Mesenchymal stem cell (in vitro differentiated cells and primary cell): ENCODE measurements at regions not wholly inside any gene's neighbourhood (a gene's known extent, or its start where the extent isn't known, plus 50 kb on each side); places are given as distances from the start of the nearest gene placed in this dataset.

ENCODE experiments used
- DNase-seq: peaks from one replicate; pipeline ENCODE4 v3.0.0-alpha.2; 2013
- H2AFZ ChIP-seq: one replicate; pipeline ENCODE4 v1.6.1; 2013; ENCODE audit warnings: low read depth, mild to moderate bottlenecking, control low read depth, inconsistent platforms, low read length, moderate library complexity
- H2AK5ac ChIP-seq: 2 replicates; pipeline ENCODE4 v1.6.1; 2013; ENCODE audit warnings: low read length, moderate library complexity, mild to moderate bottlenecking, inconsistent platforms; ENCODE audit not compliant: severe bottlenecking
- H2BK120ac ChIP-seq: one replicate; pipeline ENCODE4 v1.6.1; 2013; ENCODE audit warnings: low read depth, mild to moderate bottlenecking, inconsistent platforms, low read length, moderate library complexity
- H2BK12ac ChIP-seq, 2 experiments: one replicate each; pipeline ENCODE4 v1.6.1; 2013; ENCODE audit warnings: inconsistent platforms in 2 of 2, low read length in 2 of 2, mild to moderate bottlenecking in 2 of 2, moderate library complexity in 2 of 2, control low read depth in 1 of 2
- H2BK15ac ChIP-seq: one replicate; pipeline ENCODE4 v1.6.1; 2013; ENCODE audit warnings: mild to moderate bottlenecking, low read depth, inconsistent platforms; ENCODE audit not compliant: poor library complexity, severe bottlenecking
- H2BK5ac ChIP-seq: 2 replicates; pipeline ENCODE4 v1.6.1; 2013; ENCODE audit warnings: low read depth, mild to moderate bottlenecking, low read length, control low read depth, inconsistent platforms; ENCODE audit not compliant: poor library complexity, severe bottlenecking
- H3K14ac ChIP-seq, 2 experiments: one replicate each; pipeline ENCODE4 v1.6.1; 2013; ENCODE audit warnings: inconsistent platforms in 2 of 2, low read length in 2 of 2, control low read depth in 1 of 2, mild to moderate bottlenecking in 1 of 2, moderate library complexity in 1 of 2
- H3K18ac ChIP-seq, 2 experiments: one replicate each; pipeline ENCODE4 v1.6.1; 2013; ENCODE audit warnings: inconsistent platforms in 2 of 2, low read length in 2 of 2, control low read depth in 1 of 2, low read depth in 1 of 2, mild to moderate bottlenecking in 1 of 2
- H3K23ac ChIP-seq, 2 experiments: one replicate each; pipeline ENCODE4 v1.6.1; 2013; ENCODE audit warnings: inconsistent platforms in 2 of 2, low read length in 2 of 2, mild to moderate bottlenecking in 2 of 2, moderate library complexity in 2 of 2, control low read depth in 1 of 2
- H3K27ac ChIP-seq: 2 replicates; pipeline ENCODE4 v1.5.1; 2013; ENCODE audit warnings: mild to moderate bottlenecking, moderate library complexity, low read length, control low read depth, inconsistent platforms; ENCODE audit not compliant: poor library complexity, severe bottlenecking
- H3K27me3 ChIP-seq, 2 experiments: 2 replicates each; pipeline versions ENCODE4 v1.6.1 to v1.7.0; 2013; ENCODE audit warnings: low read length in 2 of 2, mild to moderate bottlenecking in 2 of 2, moderate library complexity in 2 of 2, control low read depth in 1 of 2, inconsistent platforms in 1 of 2; ENCODE audit not compliant: control insufficient read depth in 1 of 2, insufficient read depth in 1 of 2
- H3K36me3 ChIP-seq, 2 experiments: 2 replicates each; pipeline versions ENCODE4 v1.6.1 to v1.7.0; 2013; ENCODE audit warnings: low read length in 2 of 2, control low read depth in 1 of 2, inconsistent platforms in 1 of 2, low read depth in 1 of 2, mild to moderate bottlenecking in 1 of 2; ENCODE audit not compliant: insufficient read depth in 2 of 2, control insufficient read depth in 1 of 2
- H3K4ac ChIP-seq, 2 experiments: one replicate each; pipeline ENCODE4 v1.6.1; 2013; ENCODE audit warnings: inconsistent platforms in 2 of 2, low read length in 2 of 2, mild to moderate bottlenecking in 2 of 2, moderate library complexity in 2 of 2, control low read depth in 1 of 2, low read depth in 1 of 2
- H3K4me1 ChIP-seq: 2 replicates; pipeline ENCODE4 v1.6.1; 2013; ENCODE audit warnings: low read depth, low read length, control low read depth; ENCODE audit not compliant: control insufficient read depth, insufficient read depth
- H3K4me2 ChIP-seq: 2 replicates; pipeline ENCODE4 v1.6.1; 2013; ENCODE audit warnings: low read length, mild to moderate bottlenecking, inconsistent platforms; ENCODE audit not compliant: poor library complexity, severe bottlenecking
- H3K4me3 ChIP-seq, 2 experiments: 2 replicates each; pipeline versions ENCODE4 v1.5.1 to v1.7.0; 2013; ENCODE audit warnings: low read length in 2 of 2, mild to moderate bottlenecking in 2 of 2, control low read depth in 1 of 2, low read depth in 1 of 2; ENCODE audit not compliant: insufficient read depth in 1 of 2
- H3K79me1 ChIP-seq: replicated peaks from 2 replicates; pipeline ENCODE4 v1.6.1; 2013; ENCODE audit warnings: mild to moderate bottlenecking, control low read depth, low read length, inconsistent platforms; ENCODE audit not compliant: poor library complexity, severe bottlenecking
- H3K9ac ChIP-seq: 2 replicates; pipeline ENCODE4 v1.7.0; 2013; ENCODE audit warnings: mild to moderate bottlenecking, low read length, moderate library complexity
- H3K9me3 ChIP-seq: 2 replicates; pipeline ENCODE4 v1.7.0; 2013; ENCODE audit warnings: mild to moderate bottlenecking, low read length; ENCODE audit not compliant: control insufficient read depth
- H4K8ac ChIP-seq: one replicate; pipeline ENCODE4 v1.6.1; 2013; ENCODE audit warnings: inconsistent platforms, mild to moderate bottlenecking, low read length, moderate library complexity
- H4K91ac ChIP-seq: one replicate; pipeline ENCODE4 v1.6.1; 2013; ENCODE audit warnings: mild to moderate bottlenecking, low read length, inconsistent platforms
- WGBS: methylation state at CpG from one replicate; pipeline ENCODE4 v1.1.7; 2013; ENCODE audit warnings: mixed read lengths; 5-methylcytosine and 5-hydroxymethylcytosine counted together

DNA sequence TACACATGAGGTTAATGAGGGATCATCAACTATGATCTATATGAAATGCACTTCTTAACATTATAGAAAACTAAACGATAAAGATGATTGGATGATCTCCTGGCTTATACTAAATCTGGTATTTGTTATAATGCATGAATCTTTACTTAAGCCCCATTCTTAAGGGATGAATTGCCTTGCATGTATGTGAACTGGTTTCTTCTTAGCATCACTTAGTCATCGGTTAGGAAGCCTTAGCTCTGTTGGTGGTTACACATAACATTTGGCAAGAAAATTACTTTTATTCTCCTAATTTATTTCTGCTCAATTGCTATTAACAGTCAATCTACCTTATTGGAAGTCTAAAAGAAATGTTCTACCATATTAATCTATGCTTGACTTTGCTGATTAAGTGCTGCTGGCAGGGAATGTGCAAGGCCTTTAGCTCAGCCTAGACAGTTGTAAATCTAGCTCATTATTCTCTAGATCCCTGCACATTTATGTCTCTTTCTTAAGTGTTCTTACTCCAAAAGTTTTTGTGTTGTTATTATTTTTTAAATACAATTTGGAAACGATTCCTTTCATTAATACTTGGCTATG lies 356.0 kb downstream of the ZPLD1 start:
- Histone ChIP-seq H3K9me3 (no peaks in the 10 kb centered on the region), H3K4me2 (no peak overlapping the region), H2BK5ac (no peak overlapping the region), H3K79me1 (no peaks in the 10 kb centered on the region), H2AK5ac (no peak overlapping the region), H2BK120ac (no peak overlapping the region), H3K18ac (no peak overlapping the region), H3K9ac (no peak overlapping the region), H4K8ac (no peak overlapping the region), H3K27ac (no peak overlapping the region), H3K23ac (no peak overlapping the region), H4K91ac (no peak overlapping the region), H2BK12ac (no peak overlapping the region), H3K27me3 (no peaks in the 10 kb centered on the region), H3K4me1 (no peaks in the 10 kb centered on the region), H3K4me3 (no peak overlapping the region), H3K14ac (no peak overlapping the region), H2BK15ac (no peak overlapping the region), H2AFZ (no peak overlapping the region), H3K4ac (no peak overlapping the region), H3K36me3 (no peaks in the 10 kb centered on the region)
- WGBS: 71% methylated on average over 1 of the region's 3 CpGs
- DNase-seq: no peak

DNA sequence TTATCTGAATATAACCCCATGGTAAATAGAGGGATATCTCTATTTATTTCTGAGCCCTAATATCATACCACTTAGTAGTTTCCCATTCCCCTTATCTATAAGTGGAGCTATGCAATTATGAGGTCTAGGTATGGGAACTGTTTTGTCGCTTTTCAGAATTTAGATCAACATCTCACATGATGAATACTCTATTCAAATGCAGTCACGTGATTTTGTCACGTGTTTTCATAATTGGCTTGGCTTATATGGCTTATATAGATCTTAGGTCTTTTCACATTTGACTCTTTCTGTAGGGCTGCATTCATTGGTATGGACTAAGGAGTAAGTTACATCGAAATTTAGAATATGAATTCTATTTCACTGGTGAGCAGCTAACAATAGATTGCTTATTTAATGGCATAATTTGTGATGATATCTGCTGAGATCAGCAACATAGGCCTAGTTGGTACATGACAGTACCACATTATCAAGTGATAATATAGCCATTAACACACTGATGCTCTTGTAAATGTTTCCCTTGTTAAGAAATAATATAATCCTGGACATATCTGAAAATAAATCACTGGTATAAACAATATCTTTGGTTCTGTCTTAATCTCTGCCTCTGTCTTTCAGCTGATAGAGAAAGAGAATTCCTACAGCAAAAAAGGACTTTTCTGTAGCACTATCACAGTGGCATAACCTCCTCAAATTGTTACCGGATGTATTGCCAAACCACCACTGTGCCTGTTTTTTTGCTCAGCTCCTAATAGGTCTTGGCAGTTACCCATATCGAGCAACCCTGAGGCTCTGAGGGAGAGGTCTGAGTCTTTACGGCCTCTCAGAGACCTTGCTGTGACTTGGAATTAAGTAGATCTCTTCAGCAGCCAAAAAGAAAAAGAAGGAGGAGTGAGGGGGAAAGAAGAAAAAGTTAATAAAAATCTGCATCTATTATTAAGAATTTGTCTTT lies 357.1 kb downstream of the ZPLD1 start:
- H2BK120ac ChIP-seq: no peak overlapping the region
- no peak overlapping the region for H4K91ac ChIP-seq
- H3K27me3 ChIP-seq: no peaks in the 10 kb centered on the region
- no peak overlapping the region for H2AFZ ChIP-seq
- H3K4me2 ChIP-seq: no peak overlapping the region
- no peaks in the 10 kb centered on the region for H3K9me3 ChIP-seq
- H3K4me3 ChIP-seq: no peak overlapping the region
- no peak overlapping the region for H3K9ac ChIP-seq
- no peak overlapping the region for H4K8ac ChIP-seq
- H3K23ac ChIP-seq: no peak overlapping the region
- 57% methylated on average over 6 of the region's 7 CpGs for WGBS
- H3K27ac ChIP-seq: no peak overlapping the region
- H2BK15ac ChIP-seq: no peak overlapping the region
- H3K4me1 ChIP-seq: no peaks in the 10 kb centered on the region
- no peaks in the 10 kb centered on the region for H3K36me3 ChIP-seq
- H2BK5ac ChIP-seq: no peak overlapping the region
- H3K18ac ChIP-seq: no peak overlapping the region
- H2BK12ac ChIP-seq: no peak overlapping the region
- no peaks in the 10 kb centered on the region for H3K79me1 ChIP-seq
- no peak overlapping the region for H3K14ac ChIP-seq
- DNase-seq: no peak
- no peak overlapping the region for H2AK5ac ChIP-seq
- no peak overlapping the region for H3K4ac ChIP-seq

- Histone ChIP-seq H3K79me1 (no peaks in the 10 kb centered on the region), H2BK120ac (no peak overlapping the region), H3K36me3 (no peaks in the 10 kb centered on the region), H3K4ac (no peak overlapping the region), H3K4me3 (no peak overlapping the region), H2AFZ (no peak overlapping the region), H2AK5ac (no peak overlapping the region), H3K27me3 (no peaks in the 10 kb centered on the region), H2BK15ac (no peak overlapping the region), H4K8ac (no peak overlapping the region), H3K4me2 (no peak overlapping the region), H4K91ac (no peak overlapping the region), H3K9me3 (no peaks in the 10 kb centered on the region), H3K23ac (no peak overlapping the region), H3K27ac (no peak overlapping the region), H2BK5ac (no peak overlapping the region), H3K18ac (no peak overlapping the region), H2BK12ac (no peak overlapping the region), H3K14ac (no peak overlapping the region), H3K4me1 (no peaks in the 10 kb centered on the region), H3K9ac (no peak overlapping the region)
- no peak for DNase-seq
- WGBS: 70% methylated on average over 3 of the region's 4 CpGs
These were observed 362.0 kb downstream of the ZPLD1 start for GRCh38 chr3:102796804-102797203.

GRCh38 chr3:102802819-102803420 lies 368.1 kb downstream of the ZPLD1 start:
- Histone ChIP-seq H2BK15ac (no peak overlapping the region), H3K23ac (no peak overlapping the region), H2BK12ac (no peak overlapping the region), H3K36me3 (no peaks in the 10 kb centered on the region), H3K9ac (no peak overlapping the region), H3K79me1 (no peaks in the 10 kb centered on the region), H3K4ac (no peak overlapping the region), H3K18ac (no peak overlapping the region), H3K27me3 (no peaks in the 10 kb centered on the region), H2BK5ac (no peak overlapping the region), H3K9me3 (no peaks in the 10 kb centered on the region), H3K4me2 (no peak overlapping the region), H3K27ac (no peak overlapping the region), H3K4me3 (no peak overlapping the region), H4K8ac (no peak overlapping the region), H2AFZ (no peak overlapping the region), H3K4me1 (no peaks in the 10 kb centered on the region), H4K91ac (no peak overlapping the region), H2BK120ac (no peak overlapping the region), H2AK5ac (no peak overlapping the region), H3K14ac (no peak overlapping the region)
- no peak for DNase-seq
- WGBS: 100% methylated on average over 1 of the region's 1 CpG
